GM12874 (cell line): ENCODE measurements at regions not wholly inside any gene's neighbourhood (a gene's known extent, or its start where the extent isn't known, plus 50 kb on each side); places are given as distances from the start of the nearest gene placed in this dataset.

Experiments
- CTCF ChIP-seq: IDR thresholded peaks from 2 replicates; pipeline ENCODE4 v1.5.1; 2011; ENCODE audit warnings: low read depth, mild to moderate bottlenecking, control low read depth, low read length, moderate library complexity; ENCODE audit not compliant: insufficient read depth

DNA sequence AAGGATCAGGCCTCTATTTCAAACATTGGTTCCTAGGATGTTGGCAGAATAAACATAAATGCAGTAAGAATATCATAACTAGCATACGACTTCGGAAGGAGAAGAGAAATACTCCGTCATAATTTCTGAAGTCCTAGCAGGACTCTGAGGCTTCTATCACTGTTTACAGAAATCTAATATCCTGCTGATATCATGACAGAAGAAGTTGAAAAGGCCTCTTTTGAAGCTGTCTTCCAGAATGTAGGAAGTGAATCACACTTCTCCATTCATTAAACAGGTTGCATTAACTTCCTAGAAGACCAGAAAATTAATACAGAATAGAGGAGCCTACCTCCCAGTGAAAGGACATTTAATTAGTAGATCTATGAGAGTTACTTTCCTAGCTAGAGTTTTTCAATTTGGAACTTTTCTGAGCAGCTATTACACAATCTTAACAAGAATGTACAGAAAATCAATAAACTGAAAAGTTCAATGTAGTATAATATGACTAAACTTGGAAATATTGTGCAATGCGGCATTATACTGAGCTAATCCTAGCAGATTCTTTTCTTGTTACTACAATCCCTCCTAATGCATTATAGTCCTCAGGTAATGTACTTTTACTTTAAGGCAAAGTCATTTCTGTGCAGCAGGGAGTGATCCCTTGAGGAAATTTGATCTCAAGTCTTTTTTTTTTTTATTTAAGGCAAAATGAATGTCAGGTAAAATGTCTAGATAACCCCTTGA is 622.6 kb upstream of the CELF2 start:
- TF ChIP-seq CTCF, result no peak

- TF ChIP-seq CTCF, result no peak
Measured at GRCh38 chr10:10396601-10397000, 621.1 kb upstream of the CELF2 start.

DNA sequence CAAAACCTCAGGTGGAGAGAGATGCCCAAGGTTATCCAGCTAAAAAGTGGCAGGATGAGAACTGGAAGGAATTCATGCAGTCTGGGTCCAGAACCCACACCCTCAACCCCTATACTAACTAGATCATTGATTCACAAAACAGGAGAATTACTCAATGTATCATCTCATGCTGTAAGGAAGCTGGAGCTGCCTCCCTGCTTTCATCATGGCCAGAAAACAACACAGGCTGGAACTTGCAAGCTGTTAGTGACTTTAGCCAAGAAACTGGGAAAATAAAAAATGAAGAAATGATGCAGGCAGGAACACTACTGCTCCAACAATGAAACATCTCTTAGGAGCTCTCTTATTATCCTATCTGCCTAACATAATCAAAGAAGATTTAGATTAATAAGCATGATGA is 619.8 kb upstream of the CELF2 start:
- TF ChIP-seq CTCF, result no peak

DNA sequence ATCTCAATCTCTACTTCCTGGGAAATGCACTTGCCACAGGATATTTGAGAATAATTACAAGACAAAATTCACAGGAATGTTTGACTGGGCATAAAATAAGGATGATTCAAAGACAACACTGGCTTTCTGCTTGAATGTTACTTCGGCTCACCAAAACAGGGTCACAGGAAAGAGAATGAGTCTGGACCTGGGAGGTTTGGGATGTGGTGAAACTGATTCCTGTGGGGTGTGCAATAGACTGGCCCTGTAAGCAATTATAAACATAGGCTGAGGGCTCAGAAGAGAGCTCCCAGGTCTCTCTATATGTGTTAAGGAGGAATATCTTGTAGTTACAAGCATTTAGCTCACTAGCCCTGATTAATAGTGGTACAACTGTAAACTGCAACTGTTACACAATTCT is 613.9 kb upstream of the CELF2 start:
- no peak for TF ChIP-seq CTCF

GRCh38 chr10:10417671-10418070 is 600.0 kb upstream of the CELF2 start:
- no peak for TF ChIP-seq CTCF

DNA sequence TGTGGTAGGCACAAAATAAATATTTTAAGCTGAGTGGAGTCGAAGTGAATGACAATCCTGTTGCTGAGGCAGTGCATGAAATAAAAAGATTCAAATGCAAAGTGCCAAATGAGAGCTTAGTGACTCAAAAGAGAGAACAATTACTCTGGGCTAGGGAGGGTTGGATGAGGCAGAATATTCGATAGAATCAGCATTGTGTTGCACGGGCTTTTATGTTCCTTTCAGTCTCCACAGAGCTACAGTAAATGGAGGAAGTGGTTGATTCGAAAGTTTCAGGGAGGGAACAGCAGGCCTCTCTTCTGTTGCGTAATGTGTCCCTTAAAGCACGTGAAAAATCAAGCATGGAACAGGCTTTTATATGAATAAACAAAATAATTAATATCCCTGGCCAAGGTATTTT is 599.3 kb upstream of the CELF2 start:
- TF ChIP-seq CTCF, result no peak

- TF ChIP-seq CTCF, result no peak
Measured at GRCh38 chr10:10421071-10421470, 596.6 kb upstream of the CELF2 start.
